Mammary epithelial cell (primary cell): ENCODE measurements at regions not wholly inside any gene's neighbourhood (a gene's known extent, or its start where the extent isn't known, plus 50 kb on each side); places are given as distances from the start of the nearest gene placed in this dataset.

Source experiments
- CTCF ChIP-seq, 2 donors: IDR thresholded peaks in 1 of 2; conservative IDR thresholded peaks in 1 of 2; 2 replicates each; pipeline ENCODE4 v1.5.1; 2011 to 2012; ENCODE audit warnings: inconsistent platforms in 2 of 2, low read length in 2 of 2, mild to moderate bottlenecking in 2 of 2, control low read depth in 1 of 2, low read depth in 1 of 2; ENCODE audit not compliant: insufficient read depth in 1 of 2; ENCODE audit errors: extremely low read depth in 1 of 2
- EZH2 ChIP-seq: IDR thresholded peaks from 2 replicates; pipeline ENCODE4 v1.6.1; 2012; ENCODE audit warnings: low read length, inconsistent platforms, borderline replicate concordance

- peak in 1 of 2 donors; percentile 15 for TF ChIP-seq CTCF (conservative IDR thresholded peaks at IDR 0.05 in 1 of 2, IDR thresholded peaks at IDR 0.05 in 1 of 2; ENCODE audit: extremely low read depth in 1 of 2, insufficient read depth in 1 of 2, low read depth in 1 of 2, low read length in 2 of 2)
- no peak for TF ChIP-seq EZH2
These were observed 217.3 kb downstream of the SPANXN1 start for GRCh38 chrX:145464650-145465049.
